HG03108 (cell line): ENCODE measurements at regions not wholly inside any gene's neighbourhood (a gene's known extent, or its start where the extent isn't known, plus 50 kb on each side); places are given as distances from the start of the nearest gene placed in this dataset.
"Not testable (repeated sequence)": the region's sequence is repeated elsewhere in the genome, so short reads cannot be mapped to it uniquely, and the experiment has no call there.

Experiments
- ATAC-seq: cut with Tn5 transposase; IDR thresholded peaks from one replicate; pipeline ENCODE4 v1.9.1; 2021; ENCODE audit warnings: moderate library complexity; ENCODE audit not compliant: unreplicated experiment

- ATAC-seq, result not testable (repeated sequence)
These were observed 88.2 kb upstream of the TRIB2 start for GRCh38 chr2:12628541-12628940.

GRCh38 chr2:12636837-12637581 is 79.7 kb upstream of the TRIB2 start:
- no peak for ATAC-seq

- ATAC-seq, result no peak
These were observed 79.0 kb upstream of the TRIB2 start for GRCh38 chr2:12637754-12638153.

- ATAC-seq, result no peak
These were observed 75.3 kb upstream of the TRIB2 start for GRCh38 chr2:12641441-12641840.

- no peak for ATAC-seq
These were observed 74.4 kb upstream of the TRIB2 start for GRCh38 chr2:12642332-12642731.

GRCh38 chr2:12642859-12643258 is 73.9 kb upstream of the TRIB2 start:
- no peak for ATAC-seq

- ATAC-seq, result no peak
These were observed 66.9 kb upstream of the TRIB2 start for GRCh38 chr2:12649602-12650400.

- ATAC-seq, result no peak
These were observed 65.1 kb upstream of the TRIB2 start for GRCh38 chr2:12651641-12652040.

GRCh38 chr2:12652723-12653122 is 64.0 kb upstream of the TRIB2 start:
- no peak for ATAC-seq

- ATAC-seq, result no peak
These were observed 59.2 kb upstream of the TRIB2 start for GRCh38 chr2:12657560-12657959.

GRCh38 chr2:12658310-12658945 is 58.3 kb upstream of the TRIB2 start:
- ATAC-seq, result no peak

- ATAC-seq, result no peak
These were observed 55.2 kb upstream of the TRIB2 start for GRCh38 chr2:12661489-12661888.

- no peak for ATAC-seq
These were observed 53.3 kb upstream of the TRIB2 start for GRCh38 chr2:12663306-12664037.

GRCh38 chr2:12665334-12665733 is 51.4 kb upstream of the TRIB2 start:
- no peak for ATAC-seq

GRCh38 chr2:12666445-12666844 is 50.3 kb upstream of the TRIB2 start:
- ATAC-seq, result no peak
